ENCODE measurements at regions not wholly inside any gene's neighbourhood (a gene's known extent, or its start where the extent isn't known, plus 50 kb on each side); places are given as distances from the start of the nearest gene placed in this dataset.

DNA sequence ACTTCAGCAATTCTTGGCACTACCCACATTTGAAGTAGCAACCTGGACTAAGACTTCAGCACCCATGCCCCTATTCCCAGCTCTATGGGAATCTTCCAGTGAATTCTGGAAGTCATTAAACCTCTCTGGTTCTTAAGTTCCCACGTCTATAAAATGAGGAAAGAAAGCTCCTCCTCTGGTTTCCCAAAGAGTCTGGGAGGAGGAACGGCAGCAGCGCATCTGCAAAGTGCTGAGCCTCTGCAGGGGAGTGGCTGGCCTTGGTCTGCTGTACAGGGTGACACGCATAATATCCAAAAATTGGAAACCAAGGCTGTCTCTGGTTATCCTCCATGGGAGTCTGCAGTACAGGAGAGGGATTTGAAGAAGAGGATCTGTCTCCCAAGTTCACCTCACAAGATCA, 73.6 kb upstream of the TP53I11 start:
- Histone ChIP-seq H3K9ac (ENCODE audit: low read depth, low read length) (no peak overlapping the region), H3K27ac (ENCODE audit: low read depth, low read length) (no peak overlapping the region), H3K9me3 (ENCODE audit: control insufficient read depth, insufficient read depth, low read length) (no peaks in the 10 kb centered on the region), H3K27me3 (ENCODE audit: control insufficient read depth, insufficient read depth, low read length) (no peaks in the 10 kb centered on the region), H3K4me1 (ENCODE audit: control insufficient read depth, insufficient read depth, low read length) (peaks cover 13% of the 10 kb centered on the region), H3K4me3 (ENCODE audit: low read depth, low read length) (no peak overlapping the region), H3K36me3 (ENCODE audit: control insufficient read depth, insufficient read depth, low read length) (no peaks in the 10 kb centered on the region)

GRCh38 chr11:45024846-45025588, 74.3 kb upstream of the TP53I11 start:
- Histone ChIP-seq H3K9me3 (ENCODE audit: control insufficient read depth, insufficient read depth, low read length) (no peaks in the 10 kb centered on the region), H3K27ac (ENCODE audit: low read depth, low read length) (no peak overlapping the region), H3K36me3 (ENCODE audit: control insufficient read depth, insufficient read depth, low read length) (no peaks in the 10 kb centered on the region), H3K4me3 (ENCODE audit: low read depth, low read length) (no peak overlapping the region), H3K27me3 (ENCODE audit: control insufficient read depth, insufficient read depth, low read length) (no peaks in the 10 kb centered on the region), H3K9ac (ENCODE audit: low read depth, low read length) (no peak overlapping the region), H3K4me1 (ENCODE audit: control insufficient read depth, insufficient read depth, low read length) (peaks cover 13% of the 10 kb centered on the region)

DNA sequence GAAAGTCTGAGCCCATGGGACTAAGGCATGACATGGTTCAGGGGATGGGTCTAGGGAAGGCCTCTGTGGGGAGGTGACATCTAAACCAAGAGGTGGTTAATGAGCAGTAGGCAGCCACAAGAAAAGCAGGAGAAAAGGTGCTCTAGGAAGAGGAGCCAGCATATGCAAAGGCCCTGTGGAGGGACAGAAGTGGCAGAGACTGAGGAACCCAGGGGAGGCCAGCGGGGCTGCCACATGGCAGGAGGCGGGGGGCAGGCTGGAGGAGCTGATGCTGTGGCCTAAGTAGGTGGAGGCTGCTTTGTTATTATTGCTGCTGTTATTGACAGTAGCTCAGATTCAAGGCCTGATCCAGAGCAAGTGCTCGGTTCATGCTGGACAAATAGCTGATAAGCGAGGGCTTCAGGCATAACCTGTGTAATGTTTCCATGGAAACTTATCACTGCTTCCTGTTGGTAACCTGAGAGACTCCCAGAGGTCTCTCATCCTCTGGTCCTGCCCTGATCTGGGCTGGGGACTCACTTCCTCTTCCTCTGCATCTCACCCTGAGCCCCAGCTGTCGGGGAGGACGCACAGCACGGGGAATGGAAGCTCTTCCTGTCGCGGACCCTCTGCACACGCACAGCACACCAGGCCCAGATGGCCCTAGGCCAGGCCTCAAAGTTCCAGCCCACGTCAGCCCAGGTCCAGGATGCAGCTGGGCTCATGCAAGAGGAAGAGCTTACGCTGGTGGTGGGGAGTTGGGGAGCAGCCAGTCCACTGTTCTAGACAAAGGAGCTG, 75.2 kb upstream of the TP53I11 start:
- peaks cover 13% of the 10 kb centered on the region for H3K4me1 ChIP-seq (ENCODE audit: control insufficient read depth, insufficient read depth, low read length)
- no peaks in the 10 kb centered on the region for H3K36me3 ChIP-seq (ENCODE audit: control insufficient read depth, insufficient read depth, low read length)
- no peak overlapping the region for H3K4me3 ChIP-seq (ENCODE audit: low read depth, low read length)
- H3K27ac ChIP-seq (ENCODE audit: low read depth, low read length), result no peak overlapping the region
- H3K9ac ChIP-seq (ENCODE audit: low read depth, low read length), result no peak overlapping the region
- no peaks in the 10 kb centered on the region for H3K9me3 ChIP-seq (ENCODE audit: control insufficient read depth, insufficient read depth, low read length)
- no peaks in the 10 kb centered on the region for H3K27me3 ChIP-seq (ENCODE audit: control insufficient read depth, insufficient read depth, low read length)

DNA sequence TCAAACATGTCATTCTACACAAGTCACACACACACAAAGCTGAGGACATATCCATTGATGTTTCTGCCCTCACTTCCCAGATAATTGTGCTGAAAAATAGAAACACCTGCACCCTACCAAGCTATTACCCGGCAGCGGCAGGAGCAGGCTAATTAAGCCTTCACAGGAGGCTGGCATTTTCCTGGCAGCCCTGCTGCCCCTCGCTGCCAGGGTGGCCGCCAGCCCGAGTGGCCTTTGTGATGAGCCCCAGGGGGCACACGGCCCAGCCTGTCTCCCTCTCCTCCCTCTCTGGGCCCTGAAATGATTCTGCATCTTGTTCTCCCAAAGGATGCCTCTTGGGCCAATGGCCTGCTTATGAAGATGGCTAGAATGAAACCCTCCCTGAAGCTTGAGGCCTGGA, 76.2 kb upstream of the TP53I11 start:
- Histone ChIP-seq H3K4me1 (ENCODE audit: control insufficient read depth, insufficient read depth, low read length) (peaks cover 6% of the 10 kb centered on the region), H3K4me3 (ENCODE audit: low read depth, low read length) (no peak overlapping the region), H3K27ac (ENCODE audit: low read depth, low read length) (no peak overlapping the region), H3K36me3 (ENCODE audit: control insufficient read depth, insufficient read depth, low read length) (no peaks in the 10 kb centered on the region), H3K9me3 (ENCODE audit: control insufficient read depth, insufficient read depth, low read length) (no peaks in the 10 kb centered on the region), H3K9ac (ENCODE audit: low read depth, low read length) (no peak overlapping the region), H3K27me3 (ENCODE audit: control insufficient read depth, insufficient read depth, low read length) (no peaks in the 10 kb centered on the region)

GRCh38 chr11:45027312-45027711, 76.6 kb upstream of the TP53I11 start:
- Histone ChIP-seq H3K27ac (ENCODE audit: low read depth, low read length) (no peak overlapping the region), H3K9me3 (ENCODE audit: control insufficient read depth, insufficient read depth, low read length) (no peaks in the 10 kb centered on the region), H3K36me3 (ENCODE audit: control insufficient read depth, insufficient read depth, low read length) (no peaks in the 10 kb centered on the region), H3K4me1 (ENCODE audit: control insufficient read depth, insufficient read depth, low read length) (peaks cover 1% of the 10 kb centered on the region; the same call in 1 of the 2 replicates), H3K27me3 (ENCODE audit: control insufficient read depth, insufficient read depth, low read length) (no peaks in the 10 kb centered on the region), H3K9ac (ENCODE audit: low read depth, low read length) (no peak overlapping the region), H3K4me3 (ENCODE audit: low read depth, low read length) (no peak overlapping the region)

DNA sequence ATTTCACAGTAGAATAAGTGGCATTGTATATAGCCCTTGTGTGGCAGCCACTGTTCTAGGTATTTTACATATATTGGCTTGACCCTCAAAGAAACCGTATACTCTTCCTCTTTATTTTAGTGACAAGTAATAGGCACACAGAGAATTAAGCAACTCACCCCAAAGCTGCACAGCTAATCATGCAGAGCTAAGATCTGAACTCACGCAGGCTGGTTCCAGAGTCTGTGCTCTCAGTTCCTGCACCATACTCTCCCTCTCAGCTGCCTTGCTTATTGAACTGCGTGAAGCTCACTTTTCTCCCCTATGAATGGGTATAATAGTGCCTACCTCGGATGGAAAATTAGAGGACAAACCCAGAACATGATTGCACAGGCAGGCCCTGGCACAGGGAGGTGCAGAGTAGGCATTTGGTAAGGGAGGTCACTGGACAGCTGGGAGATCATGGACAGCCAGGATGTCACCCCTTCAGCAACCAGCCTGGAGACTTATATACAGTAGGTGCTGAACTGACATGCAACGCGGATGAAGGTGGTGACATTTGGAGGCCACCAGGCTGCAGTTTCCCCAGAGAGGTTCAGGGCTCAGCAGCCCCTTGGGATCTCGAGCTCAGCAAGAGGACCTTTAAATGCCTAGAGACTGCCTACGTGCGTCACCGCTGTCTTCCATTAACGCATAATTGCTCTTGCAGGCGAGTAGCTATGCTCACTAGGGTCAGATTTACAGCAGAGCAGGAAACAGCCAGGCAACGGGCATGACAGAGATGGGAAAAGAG, 78.4 kb upstream of the TP53I11 start:
- no peaks in the 10 kb centered on the region for H3K9me3 ChIP-seq (ENCODE audit: control insufficient read depth, insufficient read depth, low read length)
- no peaks in the 10 kb centered on the region for H3K36me3 ChIP-seq (ENCODE audit: control insufficient read depth, insufficient read depth, low read length)
- H3K9ac ChIP-seq (ENCODE audit: low read depth, low read length), result no peak overlapping the region
- H3K4me3 ChIP-seq (ENCODE audit: low read depth, low read length), result no peak overlapping the region
- H3K27ac ChIP-seq (ENCODE audit: low read depth, low read length), result no peak overlapping the region
- H3K27me3 ChIP-seq (ENCODE audit: control insufficient read depth, insufficient read depth, low read length), result no peaks in the 10 kb centered on the region
- no peaks in the 10 kb centered on the region for H3K4me1 ChIP-seq (ENCODE audit: control insufficient read depth, insufficient read depth, low read length)

- Histone ChIP-seq H3K27me3 (ENCODE audit: control insufficient read depth, insufficient read depth, low read length) (no peaks in the 10 kb centered on the region), H3K4me1 (ENCODE audit: control insufficient read depth, insufficient read depth, low read length) (no peaks in the 10 kb centered on the region), H3K4me3 (ENCODE audit: low read depth, low read length) (no peak overlapping the region), H3K9me3 (ENCODE audit: control insufficient read depth, insufficient read depth, low read length) (no peaks in the 10 kb centered on the region), H3K9ac (ENCODE audit: low read depth, low read length) (no peak overlapping the region), H3K36me3 (ENCODE audit: control insufficient read depth, insufficient read depth, low read length) (no peaks in the 10 kb centered on the region), H3K27ac (ENCODE audit: low read depth, low read length) (no peak overlapping the region)
These were observed 80.1 kb upstream of the TP53I11 start for GRCh38 chr11:45030778-45031177.

- H3K4me1 ChIP-seq (ENCODE audit: control insufficient read depth, insufficient read depth, low read length), result no peaks in the 10 kb centered on the region
These were observed 81.3 kb upstream of the TP53I11 start for GRCh38 chr11:45031912-45032519.

DNA sequence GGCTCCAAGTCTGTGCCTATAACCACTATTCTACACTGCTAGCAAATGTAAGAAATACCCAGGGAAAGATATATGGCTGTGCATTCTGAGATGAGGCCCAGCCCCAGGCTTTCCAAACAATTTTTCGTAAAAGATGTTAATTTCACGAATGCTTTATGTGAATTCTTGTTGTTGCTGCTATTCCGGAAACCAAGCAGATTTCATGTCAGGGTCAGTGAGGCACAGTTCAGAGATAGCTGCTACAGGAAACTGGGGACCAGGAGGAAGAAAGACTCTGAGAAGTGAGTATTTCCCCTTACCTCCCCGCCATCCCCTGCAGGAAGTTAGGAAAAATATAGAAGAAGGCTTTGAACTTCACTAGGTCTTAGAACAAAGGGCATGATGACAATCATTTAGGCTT, 84.7 kb upstream of the TP53I11 start:
- no peak overlapping the region for H3K27ac ChIP-seq (ENCODE audit: low read depth, low read length)
- no peaks in the 10 kb centered on the region for H3K4me1 ChIP-seq (ENCODE audit: control insufficient read depth, insufficient read depth, low read length)
- H3K27me3 ChIP-seq (ENCODE audit: control insufficient read depth, insufficient read depth, low read length), result no peaks in the 10 kb centered on the region
- H3K9me3 ChIP-seq (ENCODE audit: control insufficient read depth, insufficient read depth, low read length), result peaks cover 3% of the 10 kb centered on the region
- H3K4me3 ChIP-seq (ENCODE audit: low read depth, low read length), result no peak overlapping the region
- no peaks in the 10 kb centered on the region for H3K36me3 ChIP-seq (ENCODE audit: control insufficient read depth, insufficient read depth, low read length)
- H3K9ac ChIP-seq (ENCODE audit: low read depth, low read length), result no peak overlapping the region

More at GRCh38 chr11:45031912-45032519, 81.3 kb upstream of the TP53I11 start:
- no peaks in the 10 kb centered on the region for H3K9me3 ChIP-seq (ENCODE audit: control insufficient read depth, insufficient read depth, low read length)
- H3K27ac ChIP-seq (ENCODE audit: low read depth, low read length), result no peak overlapping the region
- H3K27me3 ChIP-seq (ENCODE audit: control insufficient read depth, insufficient read depth, low read length), result no peaks in the 10 kb centered on the region
- H3K36me3 ChIP-seq (ENCODE audit: control insufficient read depth, insufficient read depth, low read length), result no peaks in the 10 kb centered on the region
- H3K4me3 ChIP-seq (ENCODE audit: low read depth, low read length), result no peak overlapping the region
- H3K9ac ChIP-seq (ENCODE audit: low read depth, low read length), result no peak overlapping the region

- Histone ChIP-seq H3K9me3 (ENCODE audit: control insufficient read depth, insufficient read depth, low read length) (peaks cover 3% of the 10 kb centered on the region), H3K4me3 (ENCODE audit: low read depth, low read length) (no peak overlapping the region), H3K36me3 (ENCODE audit: control insufficient read depth, insufficient read depth, low read length) (no peaks in the 10 kb centered on the region), H3K4me1 (ENCODE audit: control insufficient read depth, insufficient read depth, low read length) (no peaks in the 10 kb centered on the region), H3K27ac (ENCODE audit: low read depth, low read length) (no peak overlapping the region), H3K9ac (ENCODE audit: low read depth, low read length) (no peak overlapping the region), H3K27me3 (ENCODE audit: control insufficient read depth, insufficient read depth, low read length) (no peaks in the 10 kb centered on the region)
These were observed 85.3 kb upstream of the TP53I11 start for GRCh38 chr11:45036010-45036409.

All from HUES48 (cell line).